ENCODE measurements at regions not wholly inside any gene's neighbourhood (a gene's known extent, or its start where the extent isn't known, plus 50 kb on each side); places are given as distances from the start of the nearest gene placed in this dataset.
"Not testable (repeated sequence)": the region's sequence is repeated elsewhere in the genome, so short reads cannot be mapped to it uniquely, and the experiment has no call there.

DNA sequence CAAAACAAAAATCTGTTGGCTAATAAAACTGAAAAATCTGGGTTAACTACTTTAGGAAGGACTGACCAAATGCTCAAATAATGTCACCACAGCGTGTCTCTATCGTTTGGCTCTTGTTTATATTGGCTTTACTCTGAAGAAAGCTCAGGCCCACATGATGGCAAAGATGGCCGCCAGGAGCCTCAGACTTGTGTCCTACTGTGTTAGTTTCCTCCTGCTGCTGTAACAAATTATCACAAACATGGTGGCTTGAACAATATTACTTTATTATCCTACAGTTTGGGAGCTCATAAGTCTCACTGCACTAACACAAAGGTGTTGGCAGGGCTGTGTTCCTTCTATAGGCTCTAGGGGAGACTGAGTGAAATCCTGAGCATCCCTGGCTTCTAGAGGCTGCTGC is 303.0 kb downstream of the DAD1 start:
- DNase-seq = no peak

- DNase-seq = no peak
These were observed 306.1 kb downstream of the DAD1 start for GRCh38 chr14:22282949-22283348.

DNA sequence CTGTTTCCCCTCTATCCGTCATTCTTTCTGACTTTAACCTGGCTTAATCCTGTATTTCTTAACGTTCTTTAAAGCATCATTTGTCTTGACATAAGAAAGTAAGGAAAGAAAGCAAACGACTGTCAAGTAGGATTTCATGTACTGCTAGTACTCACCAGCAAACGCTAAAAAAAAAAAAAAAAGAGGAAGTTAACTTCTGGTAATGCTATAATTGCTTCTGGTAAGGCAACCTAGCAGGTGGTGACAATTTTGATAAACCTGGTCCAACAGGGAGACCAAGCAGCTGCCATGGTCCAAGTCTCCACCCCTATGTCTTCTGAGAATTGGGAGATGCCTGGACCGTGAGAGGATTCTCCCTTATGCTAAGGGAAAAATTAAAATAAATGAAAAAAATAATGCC is 306.6 kb downstream of the DAD1 start:
- DNase-seq = no peak

DNA sequence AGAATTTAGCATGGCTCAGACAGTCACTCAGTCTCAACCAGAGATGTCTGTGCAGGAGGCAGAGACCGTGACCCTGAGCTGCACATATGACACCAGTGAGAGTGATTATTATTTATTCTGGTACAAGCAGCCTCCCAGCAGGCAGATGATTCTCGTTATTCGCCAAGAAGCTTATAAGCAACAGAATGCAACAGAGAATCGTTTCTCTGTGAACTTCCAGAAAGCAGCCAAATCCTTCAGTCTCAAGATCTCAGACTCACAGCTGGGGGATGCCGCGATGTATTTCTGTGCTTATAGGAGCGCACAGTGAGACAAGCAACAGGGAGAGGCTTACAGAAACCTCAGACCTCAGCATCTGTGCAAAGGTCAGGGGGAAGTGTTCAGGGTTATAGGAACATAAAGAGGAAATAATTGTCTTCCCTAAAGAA is 307.6 kb downstream of the DAD1 start:
- DNase-seq = not testable (repeated sequence)

GRCh38 chr14:22280497-22281316 is 308.3 kb downstream of the DAD1 start:
- no peak for DNase-seq

DNA sequence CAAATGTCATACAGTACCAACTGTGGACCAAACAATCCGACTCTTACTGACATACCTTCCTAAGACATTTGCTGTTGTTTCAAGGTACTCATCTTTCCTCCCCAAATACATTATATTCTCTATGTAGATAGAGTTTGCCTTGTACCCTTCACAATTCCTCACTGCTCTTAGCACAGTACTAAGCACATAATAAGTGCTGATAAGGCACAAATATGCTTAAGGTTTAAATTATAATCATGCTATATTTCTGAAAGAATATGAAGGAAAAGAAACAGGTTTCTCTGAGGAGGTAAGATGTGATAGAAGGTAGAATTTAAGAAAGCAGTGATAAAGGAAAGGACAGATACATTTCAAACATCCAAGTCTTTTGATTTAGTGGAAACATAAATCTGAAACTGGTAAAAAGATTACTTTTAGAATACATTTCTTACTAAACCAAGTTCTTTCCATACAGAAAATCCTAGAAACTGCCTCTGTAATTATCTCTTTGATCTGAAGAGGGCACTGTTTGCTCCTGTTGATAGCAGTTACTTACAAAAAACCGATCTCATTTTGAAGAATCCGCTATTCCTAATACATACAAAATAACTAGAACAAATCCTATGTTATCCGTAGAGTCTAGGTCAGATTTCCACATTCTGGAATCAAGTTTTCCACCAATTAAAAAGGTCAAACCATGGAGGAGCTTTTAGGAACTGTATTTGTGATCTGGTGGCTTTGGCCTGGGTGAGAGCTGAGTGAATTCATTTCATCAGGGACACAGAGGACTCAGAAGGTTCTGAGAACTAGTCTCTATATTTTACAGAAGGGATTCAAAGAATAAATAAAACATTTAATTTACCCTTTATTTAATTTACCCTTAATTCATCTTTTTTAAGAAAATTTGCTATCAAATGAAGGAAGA is 311.9 kb downstream of the DAD1 start:
- peak; percentile 3 for DNase-seq

- no peak for DNase-seq
These were observed 316.9 kb downstream of the DAD1 start for GRCh38 chr14:22271838-22272799.

DNA sequence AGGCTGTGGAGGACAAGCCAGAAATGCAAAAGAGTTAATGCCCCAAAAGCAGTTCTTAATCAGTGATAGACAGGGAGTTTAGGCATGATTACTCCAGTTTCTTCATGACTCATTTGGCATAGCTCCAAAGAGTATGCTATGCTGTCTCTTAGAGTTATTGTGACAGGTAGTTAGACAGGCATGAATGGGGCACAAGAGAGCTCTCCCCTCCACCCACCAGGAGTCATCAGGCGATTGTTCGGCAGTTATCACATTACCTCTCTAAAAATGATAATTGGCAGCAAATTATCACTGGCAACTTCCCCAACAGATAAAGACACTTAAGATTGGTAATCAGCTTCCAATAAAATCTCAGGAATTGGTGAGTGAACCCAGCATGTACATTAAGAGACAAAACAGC is 320.1 kb downstream of the DAD1 start:
- DNase-seq = peak; percentile 7

- DNase-seq = no peak
These were observed 322.3 kb downstream of the DAD1 start for GRCh38 chr14:22266683-22267082.

- DNase-seq = no peak
These were observed 322.9 kb downstream of the DAD1 start for GRCh38 chr14:22266142-22266442.

DNA sequence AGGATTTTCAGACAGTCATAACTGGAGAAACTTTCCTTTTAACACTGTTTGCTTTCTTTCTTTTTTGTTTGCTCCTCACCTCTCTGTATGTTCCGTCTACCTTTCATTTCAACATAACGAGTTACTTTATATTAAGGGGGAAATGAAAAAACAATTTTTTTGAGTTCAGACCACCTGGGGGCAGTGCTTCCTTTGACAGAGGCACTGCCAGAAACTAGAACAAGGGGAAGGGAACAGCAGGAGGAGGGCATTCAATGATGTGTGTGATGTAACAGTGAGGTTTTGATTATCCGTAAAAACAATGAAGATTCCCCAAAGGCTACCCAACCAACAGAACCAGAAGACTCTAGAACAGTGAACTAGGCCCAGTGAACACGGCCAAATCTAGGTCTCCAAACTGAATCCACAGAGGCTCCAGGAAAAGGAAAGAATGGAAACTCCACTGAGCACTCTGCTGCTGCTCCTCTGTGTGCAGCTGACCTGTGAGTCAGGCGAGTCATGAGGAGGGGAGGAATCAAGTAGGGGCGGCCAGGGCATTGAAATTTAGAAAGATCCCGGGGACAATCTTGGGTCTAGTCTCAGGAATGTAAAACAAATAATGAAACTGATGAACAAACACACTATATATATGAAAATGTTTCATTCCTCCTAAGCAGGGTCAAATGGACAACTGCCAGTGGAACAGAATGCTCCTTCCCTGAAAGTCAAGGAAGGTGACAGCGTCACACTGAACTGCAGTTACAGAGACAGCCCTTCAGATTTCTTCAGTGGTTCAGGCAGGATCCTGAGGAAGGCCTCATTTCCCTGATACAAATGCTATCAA is 323.5 kb downstream of the DAD1 start:
- no peak for DNase-seq

GRCh38 chr14:22264759-22265158 is 324.3 kb downstream of the DAD1 start:
- DNase-seq = no peak

- DNase-seq = no peak
These were observed 325.1 kb downstream of the DAD1 start for GRCh38 chr14:22263961-22264360.

- DNase-seq = no peak
These were observed 326.1 kb downstream of the DAD1 start for GRCh38 chr14:22262881-22263280.

DNA sequence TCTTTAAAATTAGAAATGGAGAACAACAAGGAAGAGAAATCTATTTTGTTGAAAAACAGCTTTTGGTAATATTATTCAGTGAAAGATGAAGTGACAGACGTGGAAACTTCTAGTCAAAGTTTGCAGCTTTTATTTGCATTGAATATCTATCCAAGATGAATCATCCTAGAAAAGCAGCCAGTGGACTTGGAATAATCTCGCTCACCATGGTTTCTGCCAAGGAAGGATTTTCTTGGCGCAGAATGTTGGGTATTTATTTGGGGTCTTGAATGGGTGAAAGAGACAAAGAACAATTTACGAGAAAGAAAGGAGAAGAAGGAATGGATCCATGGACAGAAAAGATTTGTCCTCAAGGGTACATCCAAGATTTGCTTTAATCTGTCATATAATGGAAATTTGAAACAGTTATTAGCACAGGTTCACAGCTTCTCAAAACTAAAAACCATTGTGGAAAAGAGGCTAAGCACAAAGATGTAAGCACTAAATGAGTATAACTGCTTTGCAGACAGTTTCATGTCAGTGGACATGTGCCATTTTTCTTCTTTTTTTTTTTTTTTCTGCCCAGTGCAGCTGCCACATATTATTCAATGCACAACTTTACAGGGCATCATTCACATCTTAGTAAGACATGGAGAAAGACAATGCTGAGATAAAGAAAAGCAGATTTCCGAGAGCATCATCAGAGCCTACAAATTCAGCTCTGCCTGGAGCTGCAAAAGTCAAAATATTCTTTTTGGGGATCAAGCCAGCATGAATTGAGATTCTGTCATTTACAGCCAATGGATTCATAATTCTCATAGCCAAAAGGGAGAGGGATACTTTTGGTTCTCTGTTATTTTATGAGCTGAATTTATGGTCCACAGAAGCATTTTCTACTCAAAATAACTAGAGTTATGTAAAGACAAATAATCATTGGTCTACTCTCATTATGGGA is 333.7 kb downstream of the DAD1 start:
- DNase-seq = peak; percentile 51

DNA sequence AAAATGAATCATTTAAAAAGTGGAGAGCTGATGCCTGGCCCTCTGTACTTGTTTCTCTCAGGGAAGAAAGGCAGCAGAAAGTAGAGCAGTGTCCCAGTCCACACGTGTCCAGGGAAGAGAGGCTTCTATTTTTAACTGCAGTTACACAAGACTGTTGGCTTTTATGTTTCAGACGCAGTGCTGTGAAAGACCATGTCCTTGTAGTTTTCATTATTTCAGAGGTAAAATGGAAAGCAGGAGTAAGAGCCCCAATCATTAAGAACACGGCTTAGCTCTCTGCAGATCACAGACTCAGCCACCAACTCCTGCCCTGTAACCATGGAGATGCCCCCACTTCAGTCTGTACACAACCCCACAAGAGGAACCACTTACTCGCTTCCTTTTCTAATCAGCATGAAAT is 336.3 kb downstream of the DAD1 start:
- DNase-seq = no peak

GRCh38 chr14:22251090-22251489 is 337.9 kb downstream of the DAD1 start:
- DNase-seq = no peak

DNA sequence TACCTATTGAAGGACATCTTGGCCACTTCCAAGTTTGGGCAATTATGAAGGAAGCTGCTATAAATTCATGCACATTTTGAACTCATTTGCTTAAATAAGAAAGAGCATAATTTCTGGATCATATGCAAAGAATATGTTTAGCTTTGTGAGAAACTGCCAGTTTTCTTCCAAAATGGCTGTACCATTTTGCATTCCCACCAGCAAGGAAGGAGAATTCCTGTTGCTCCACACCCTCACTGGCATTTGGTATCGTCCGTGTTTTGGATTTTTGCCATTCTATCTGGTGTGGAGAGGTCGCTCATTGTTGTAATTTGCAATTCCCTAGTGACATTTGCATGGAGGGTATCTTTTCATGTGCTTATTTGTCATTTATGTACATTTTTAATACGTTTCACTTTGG is 339.3 kb downstream of the DAD1 start:
- no peak for DNase-seq

- no peak for DNase-seq
These were observed 344.9 kb downstream of the DAD1 start for GRCh38 chr14:22243971-22244581.

GRCh38 chr14:22238320-22238719 is 350.7 kb downstream of the DAD1 start:
- not testable (repeated sequence) for DNase-seq

Measured in NCI-H446 treated with DMSO at 0.1 percent for 48 hours (cell line).